Erythroblast (primary cell): ENCODE measurements at regions not wholly inside any gene's neighbourhood (a gene's known extent, or its start where the extent isn't known, plus 50 kb on each side); places are given as distances from the start of the nearest gene placed in this dataset.

ENCODE experiments used
- GATA1 ChIP-seq: IDR thresholded peaks from 2 replicates; pipeline ENCODE4 v1.6.1; 2011; ENCODE audit warnings: low read depth, mild to moderate bottlenecking, control low read depth, low read length, moderate library complexity
- POLR2A ChIP-seq: IDR thresholded peaks from 2 replicates; pipeline ENCODE4 v1.6.1; 2011; ENCODE audit warnings: mild to moderate bottlenecking, low read length

DNA sequence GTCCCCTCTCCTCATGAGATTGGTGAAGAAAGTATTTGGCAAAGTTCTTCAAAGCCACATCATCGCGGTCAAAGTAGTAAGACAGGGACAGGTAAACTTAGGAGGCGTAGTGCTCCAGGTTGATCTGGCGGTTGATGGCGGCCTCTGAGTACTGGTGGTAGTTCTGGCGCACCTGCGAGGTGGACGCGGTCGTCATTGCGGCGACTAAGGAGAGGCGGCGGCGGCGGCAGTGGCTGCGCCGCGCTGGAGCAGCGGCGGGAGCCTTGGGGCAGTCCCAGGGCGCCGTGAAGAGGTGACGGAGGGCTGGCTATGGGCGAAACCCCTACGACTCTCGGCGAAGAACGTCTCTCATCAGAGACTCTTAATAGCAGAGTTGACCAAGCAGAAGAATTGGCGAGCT is 107.2 kb upstream of the UBE2E3 start:
- no peak for TF ChIP-seq POLR2A
- no peak for TF ChIP-seq GATA1
